Panc1 (cell line): ENCODE measurements at regions not wholly inside any gene's neighbourhood (a gene's known extent, or its start where the extent isn't known, plus 50 kb on each side); places are given as distances from the start of the nearest gene placed in this dataset.

Source experiments
- ATAC-seq: fragments of 200-7000 bp; cut with Tn5 transposase; 2 replicates; pipeline ENCODE4 v1.9.1; 2020; ENCODE audit warnings: mild to moderate bottlenecking, moderate library complexity
- BruUV-seq: library from RNA; stranded (reverse); fragments of 400-500 nt; replicated peaks from 2 replicates; lab custom pipeline; 2021; lab: Mats Ljungman, UMichigan
- CTCF ChIA-PET: fragments of 300-600 bp; sonication (Branson Sonifier 250); formaldehyde crosslinking; loops from one replicate; lab custom pipeline; 2022; ENCODE audit warnings: antibody characterized with exemption; lab: Charles Lee
- POLR2A ChIA-PET: fragments of 300-600 bp; sonication (Branson Sonifier 250); formaldehyde crosslinking; loops from one replicate; lab custom pipeline; 2022; ENCODE audit warnings: antibody characterized with exemption; lab: Charles Lee
- DNase-seq: peaks from one replicate; pipeline ENCODE4 v3.0.0-alpha.2; 2010; ENCODE audit warnings: low read depth, low spot score
- H3K27ac ChIP-seq: 2 replicates; pipeline ENCODE4 v1.5.1; 2011; ENCODE audit warnings: mild to moderate bottlenecking, low read length, inconsistent platforms
- H3K27me3 ChIP-seq: fragments of 200-500 bp; sonication (Bioruptor generic); 2 replicates; pipeline ENCODE4 v1.6.0; 2014; ENCODE audit warnings: low read length, inconsistent platforms; ENCODE audit not compliant: control insufficient read depth, insufficient read depth
- H3K36me3 ChIP-seq: fragments of 200-500 bp; sonication (Bioruptor generic); 2 replicates; pipeline ENCODE4 v1.5.1; 2014; ENCODE audit warnings: inconsistent platforms, mild to moderate bottlenecking, low read length, moderate library complexity; ENCODE audit not compliant: control insufficient read depth, insufficient read depth
- H3K4me1 ChIP-seq: 2 replicates; pipeline ENCODE4 v1.5.1; 2011; ENCODE audit warnings: inconsistent platforms, mild to moderate bottlenecking, low read length, moderate library complexity; ENCODE audit not compliant: control insufficient read depth, insufficient read depth
- H3K4me3 ChIP-seq, 2 experiments: 2 replicates each; pipeline ENCODE4 v1.5.1; 2011 to 2012; ENCODE audit warnings: low read depth in 2 of 2, low read length in 2 of 2, mild to moderate bottlenecking in 2 of 2, inconsistent platforms in 1 of 2, moderate library complexity in 1 of 2
- H3K9me3 ChIP-seq: fragments of 200-500 bp; sonication (Bioruptor generic); 2 replicates; pipeline ENCODE4 v1.5.1; 2014; ENCODE audit warnings: low read depth, mild to moderate bottlenecking, inconsistent platforms, low read length, moderate library complexity; ENCODE audit not compliant: control insufficient read depth, insufficient read depth
- CTCF ChIP-seq: fragments of 450-650 bp; IDR thresholded peaks from 2 replicates; pipeline ENCODE4 v1.5.1; 2017; ENCODE audit warnings: mild to moderate bottlenecking
- POLR2AphosphoS5 ChIP-seq: IDR thresholded peaks from 2 replicates; pipeline ENCODE4 v1.6.1; 2012; ENCODE audit warnings: mild to moderate bottlenecking, low read depth, low read length, moderate library complexity
- REST ChIP-seq, 2 experiments: IDR thresholded peaks; 2 replicates each; pipeline ENCODE4 v1.6.1; 2011 to 2012; ENCODE audit warnings: low read depth in 2 of 2, control low read depth in 1 of 2, low read length in 1 of 2, mild to moderate bottlenecking in 1 of 2, moderate library complexity in 1 of 2; ENCODE audit not compliant: insufficient read depth in 1 of 2
- SIN3A ChIP-seq: IDR thresholded peaks from 2 replicates; pipeline ENCODE4 v1.6.1; 2012; ENCODE audit warnings: low read depth, mild to moderate bottlenecking, low read length, moderate library complexity, borderline replicate concordance; ENCODE audit not compliant: insufficient read depth
- TCF7L2 ChIP-seq: IDR thresholded peaks from 2 replicates; pipeline ENCODE4 v1.6.1; 2011; ENCODE audit warnings: mild to moderate bottlenecking, low read depth, low read length, inconsistent platforms
- in situ Hi-C: cut with HindIII; loops from 2 replicates; pipeline ENCODE4 v1.10.0; 2016; ENCODE audit warnings: low sequenced_read_pairs, low pct_unique_long_range_greater_than_20kb
- intact Hi-C: fragments of 100-400 bp; cut with micrococcal nuclease; formaldehyde crosslinking; loops from one replicate; pipeline ENCODE4 v1.10.0; 2022; ENCODE audit not compliant: unreplicated experiment

GRCh38 chr5:54757541-54757940 is 227.9 kb downstream of the ESM1 start:
- Histone ChIP-seq H3K9me3 (no peaks in the 10 kb centered on the region), H3K4me3 (no peak overlapping the region), H3K4me1 (no peaks in the 10 kb centered on the region), H3K36me3 (no peaks in the 10 kb centered on the region), H3K27me3 (no peaks in the 10 kb centered on the region), H3K27ac (no peak overlapping the region)
- no TSS peak for BruUV-seq
- intact Hi-C loops, result no loop called here
- CTCF ChIA-PET, result no interaction called here
- in situ Hi-C loops, result no loop called here
- TF ChIP-seq TCF7L2 (no peak), POLR2AphosphoS5 (no peak), REST (IDR thresholded peaks at IDR 0.05; ENCODE audit: insufficient read depth in 1 of 2, low read depth in 2 of 2, low read length in 1 of 2) (no peak), CTCF (no peak), SIN3A (no peak)
- DNase-seq (no peak), ATAC-seq (no peak)
- POLR2A ChIA-PET, result no interaction called here

- Histone ChIP-seq H3K27me3 (no peaks in the 10 kb centered on the region), H3K36me3 (no peaks in the 10 kb centered on the region), H3K27ac (no peak overlapping the region), H3K4me3 (no peak overlapping the region), H3K9me3 (no peaks in the 10 kb centered on the region), H3K4me1 (no peaks in the 10 kb centered on the region)
- no TSS peak for BruUV-seq
- DNase-seq (no peak), ATAC-seq (no peak)
- intact Hi-C loops, result no loop called here
- ChIA-PET POLR2A (no interaction called here), CTCF (no interaction called here)
- TF ChIP-seq TCF7L2 (no peak), POLR2AphosphoS5 (no peak), REST (IDR thresholded peaks at IDR 0.05; ENCODE audit: insufficient read depth in 1 of 2, low read depth in 2 of 2, low read length in 1 of 2) (no peak), CTCF (no peak), SIN3A (no peak)
- in situ Hi-C loops, result no loop called here
Measured at GRCh38 chr5:54756796-54757402, 228.5 kb downstream of the ESM1 start.
